ENCODE measurements at regions not wholly inside any gene's neighbourhood (a gene's known extent, or its start where the extent isn't known, plus 50 kb on each side); places are given as distances from the start of the nearest gene placed in this dataset.
"Not testable (repeated sequence)": the region's sequence is repeated elsewhere in the genome, so short reads cannot be mapped to it uniquely, and the experiment has no call there.

DNA sequence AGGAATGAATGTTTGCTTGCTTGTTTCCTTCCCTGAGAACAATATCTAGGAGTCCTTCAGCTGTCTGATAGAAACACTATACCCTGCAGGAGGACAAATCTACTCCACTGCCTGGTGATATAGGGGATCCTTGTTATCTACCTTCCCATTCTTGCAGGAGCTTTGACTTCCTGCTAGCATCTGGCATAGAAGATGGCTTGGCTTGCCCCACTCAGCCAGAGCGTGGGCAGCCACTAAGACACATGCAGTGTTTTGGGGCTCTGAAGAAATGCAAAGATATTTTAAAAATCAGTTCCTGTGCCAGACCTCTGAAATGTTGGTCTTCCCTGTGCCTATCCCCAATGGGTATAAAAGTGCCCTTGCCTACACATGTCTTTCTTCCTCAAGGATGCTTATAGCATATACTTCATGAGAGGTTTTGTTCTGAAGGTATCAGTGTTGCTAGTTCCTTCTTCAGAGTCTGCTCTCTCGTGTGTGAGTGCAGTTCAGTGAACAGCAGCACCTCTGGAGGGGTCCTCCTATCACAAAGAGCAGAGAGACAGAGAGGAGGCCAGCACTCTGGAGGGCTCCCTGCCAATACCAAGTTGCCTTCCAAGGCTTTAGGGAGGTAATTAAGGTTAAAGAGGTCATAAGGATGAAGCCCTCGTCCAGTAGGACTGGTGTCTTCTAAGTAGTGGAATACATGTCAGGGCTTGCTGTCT lies 149.1 kb upstream of the CALCR start:
- Mint-ChIP-seq H3K27ac (no peak overlapping the region), H3K4me3 (no peak overlapping the region), H3K9me3 (no peaks in the 10 kb centered on the region), H3K4me1 (peaks cover 4% of the 10 kb centered on the region), H3K36me3 (no peaks in the 10 kb centered on the region), H3K27me3 (no peaks in the 10 kb centered on the region)
- ATAC-seq (ENCODE audit: low read depth), result no peak
- DNase-seq, result no peak
- POLR2A ChIA-PET, result no interaction called here

DNA sequence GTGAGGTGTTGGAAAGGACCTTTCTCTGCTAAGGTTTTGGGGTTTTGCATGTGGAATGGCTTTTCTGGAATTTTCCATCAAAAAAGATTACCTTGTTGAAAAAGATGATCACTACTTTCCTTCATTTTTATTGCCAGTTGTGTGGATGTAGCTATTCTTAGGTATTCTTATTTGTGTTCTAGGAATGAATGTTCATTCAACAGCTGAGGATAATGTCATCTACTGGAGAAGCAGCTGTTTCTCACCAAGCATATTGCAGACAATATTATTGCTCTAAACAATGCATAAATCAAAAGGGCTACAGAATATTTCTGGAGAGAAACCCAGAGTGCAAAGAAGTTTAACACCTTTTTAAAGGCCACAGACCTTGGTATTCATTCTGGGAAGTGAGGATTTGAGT lies 145.6 kb upstream of the CALCR start:
- DNase-seq (no peak), ATAC-seq (ENCODE audit: low read depth) (no peak)
- POLR2A ChIA-PET, result no interaction called here
- Mint-ChIP-seq H3K9me3 (no peaks in the 10 kb centered on the region), H3K27me3 (peaks cover 10% of the 10 kb centered on the region), H3K4me3 (no peak overlapping the region), H3K4me1 (peaks cover 4% of the 10 kb centered on the region), H3K36me3 (no peaks in the 10 kb centered on the region), H3K27ac (no peak overlapping the region)

DNA sequence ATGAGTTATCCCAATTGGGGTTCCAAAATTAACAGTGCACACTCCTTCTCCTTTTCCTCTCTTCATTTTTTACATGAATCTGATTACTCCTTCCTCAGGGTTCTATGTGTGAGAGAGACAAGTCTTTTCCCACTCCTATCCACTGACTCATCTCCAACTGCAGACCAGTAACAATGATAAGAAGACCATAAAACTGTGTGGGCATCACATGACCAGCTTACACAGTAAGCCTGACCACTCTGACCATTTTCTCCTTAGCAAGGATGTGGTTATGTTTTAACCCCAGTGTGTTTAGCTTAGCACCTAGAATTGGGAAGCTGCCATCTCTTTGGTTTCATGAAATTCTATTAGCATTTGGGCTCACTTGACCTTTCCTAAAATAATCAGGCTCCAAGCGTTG lies 145.0 kb upstream of the CALCR start:
- H3K4me3 Mint-ChIP-seq, result no peak overlapping the region
- POLR2A ChIA-PET, result no interaction called here
- no peak overlapping the region for H3K27ac Mint-ChIP-seq
- ATAC-seq (ENCODE audit: low read depth) (no peak), DNase-seq (no peak)
- no peaks in the 10 kb centered on the region for H3K9me3 Mint-ChIP-seq
- H3K36me3 Mint-ChIP-seq, result no peaks in the 10 kb centered on the region
- peaks cover 10% of the 10 kb centered on the region for H3K27me3 Mint-ChIP-seq
- peaks cover 4% of the 10 kb centered on the region for H3K4me1 Mint-ChIP-seq

DNA sequence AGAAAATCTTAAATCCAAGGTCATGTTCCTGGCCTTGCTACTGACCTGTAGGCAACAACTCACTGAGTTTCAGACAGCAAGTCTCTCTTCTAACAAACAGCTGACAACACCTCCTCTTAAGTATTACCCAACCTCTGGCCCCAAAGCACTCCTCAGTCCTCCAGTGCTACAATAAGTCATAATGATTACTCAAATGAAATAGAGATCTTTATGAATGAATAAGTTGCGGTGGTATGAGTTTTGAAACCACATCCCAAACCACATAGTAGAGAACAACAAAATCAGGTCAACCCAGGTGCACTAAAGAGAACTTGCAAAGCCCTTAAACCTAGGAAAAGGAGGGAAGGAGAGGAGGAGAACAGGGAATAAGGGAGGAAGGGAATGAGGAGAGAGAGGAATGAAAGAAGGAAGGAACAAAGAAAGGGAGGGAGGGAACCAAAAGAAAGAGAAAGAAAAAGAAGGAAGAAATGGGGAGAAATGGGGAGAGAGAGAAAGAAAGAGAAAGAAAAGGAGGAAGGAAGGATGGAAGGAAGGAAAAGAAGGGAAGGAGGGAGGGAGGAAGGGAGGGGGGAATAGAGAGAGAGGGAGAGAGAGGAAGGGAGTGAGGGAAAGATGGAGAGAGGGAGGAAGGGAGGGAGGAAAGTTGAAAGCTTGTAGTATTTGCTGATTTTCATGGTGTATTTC lies 142.8 kb upstream of the CALCR start:
- DNase-seq (no peak), ATAC-seq (ENCODE audit: low read depth) (no peak)
- Mint-ChIP-seq H3K4me3 (no peak overlapping the region), H3K36me3 (no peaks in the 10 kb centered on the region), H3K9me3 (no peaks in the 10 kb centered on the region), H3K27ac (no peak overlapping the region), H3K4me1 (peaks cover 4% of the 10 kb centered on the region), H3K27me3 (peaks cover 10% of the 10 kb centered on the region)
- POLR2A ChIA-PET, result no interaction called here

DNA sequence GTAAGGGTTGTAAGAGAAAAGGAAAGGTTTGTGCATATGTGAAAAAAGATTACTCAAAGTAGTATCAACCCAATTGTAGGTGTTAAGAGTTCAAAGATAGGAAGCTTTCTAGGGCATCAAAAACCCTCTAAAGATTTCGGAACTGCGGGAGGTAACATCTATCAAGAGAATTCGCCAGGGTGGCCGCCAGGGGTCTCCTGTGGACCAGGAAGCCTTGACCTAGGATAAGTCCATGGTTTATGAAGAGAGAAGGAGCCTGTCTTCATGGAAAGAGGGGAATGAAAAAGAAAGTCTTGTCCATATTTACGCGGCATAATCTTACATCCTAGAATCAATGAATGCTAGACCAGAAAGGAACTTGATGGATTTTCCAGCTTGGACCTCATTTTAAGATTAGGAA lies 140.7 kb upstream of the CALCR start:
- H3K27me3 Mint-ChIP-seq, result peaks cover 10% of the 10 kb centered on the region
- DNase-seq, result peak; percentile 35
- H3K9me3 Mint-ChIP-seq, result no peaks in the 10 kb centered on the region
- no peak overlapping the region for H3K27ac Mint-ChIP-seq
- ATAC-seq (ENCODE audit: low read depth), result no peak
- H3K36me3 Mint-ChIP-seq, result no peaks in the 10 kb centered on the region
- no peak overlapping the region for H3K4me3 Mint-ChIP-seq
- POLR2A ChIA-PET, result no interaction called here
- H3K4me1 Mint-ChIP-seq, result peaks cover 4% of the 10 kb centered on the region

DNA sequence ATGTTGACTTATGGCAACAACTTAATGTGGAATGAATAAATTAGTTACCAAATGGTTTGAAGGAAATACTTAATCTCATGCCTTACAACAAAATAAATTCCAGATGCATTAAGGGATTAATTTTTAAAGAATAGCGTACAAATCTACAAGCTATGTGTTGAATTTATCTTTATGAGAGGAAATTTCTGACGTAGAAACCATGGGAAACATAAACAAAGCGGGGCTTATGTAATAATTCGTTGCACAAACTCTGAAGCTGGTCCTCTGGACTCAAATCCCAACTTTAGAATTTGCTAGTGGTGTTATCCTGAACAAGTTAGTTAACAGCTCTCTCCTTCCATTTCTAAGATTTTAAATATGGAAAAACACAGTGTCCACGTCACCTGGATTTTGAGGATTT lies 137.4 kb upstream of the CALCR start:
- H3K9me3 Mint-ChIP-seq, result no peaks in the 10 kb centered on the region
- ATAC-seq (ENCODE audit: low read depth) (no peak), DNase-seq (no peak)
- H3K27ac Mint-ChIP-seq, result no peak overlapping the region
- no peaks in the 10 kb centered on the region for H3K36me3 Mint-ChIP-seq
- H3K4me1 Mint-ChIP-seq, result no peaks in the 10 kb centered on the region
- peaks cover 7% of the 10 kb centered on the region for H3K27me3 Mint-ChIP-seq
- POLR2A ChIA-PET, result no interaction called here
- H3K4me3 Mint-ChIP-seq, result no peak overlapping the region

DNA sequence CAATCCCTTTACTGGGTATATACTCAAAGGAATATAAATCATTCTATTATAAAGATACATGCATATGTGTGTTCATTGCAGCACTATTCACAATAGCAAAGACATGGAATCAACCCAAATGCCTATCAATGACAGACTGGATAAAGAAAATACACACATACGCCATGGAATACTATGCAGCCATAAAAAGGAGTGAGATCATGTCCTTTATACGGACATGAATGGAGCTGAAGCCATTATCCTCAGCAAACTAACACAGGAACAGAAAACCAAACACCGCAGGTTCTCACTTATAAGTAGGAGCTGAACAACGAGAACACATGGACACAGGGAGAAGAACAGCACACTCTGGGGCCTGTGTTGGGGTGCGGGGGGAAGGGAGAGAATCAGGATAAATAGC lies 133.7 kb upstream of the CALCR start:
- POLR2A ChIA-PET, H3K27ac Mint-ChIP-seq: not testable (repeated sequence)

DNA sequence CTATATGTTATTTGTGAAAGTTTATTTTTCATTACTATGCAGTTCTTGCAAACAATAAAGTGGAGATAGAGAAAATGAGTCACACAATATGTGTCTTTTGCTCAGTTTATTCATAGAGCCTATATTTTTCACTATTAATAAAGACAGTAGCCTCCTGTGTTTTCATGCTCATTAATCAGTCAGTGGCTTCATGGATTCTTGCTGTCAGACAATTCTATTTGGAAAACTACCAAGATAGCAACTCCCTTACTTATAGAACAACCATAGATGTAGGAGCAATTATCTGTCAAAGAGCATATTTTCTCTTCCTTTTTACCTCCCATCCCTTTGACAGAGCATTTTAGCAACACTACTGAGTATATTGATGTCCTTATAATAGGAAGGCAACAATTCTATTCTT lies 132.7 kb upstream of the CALCR start:
- H3K4me3 Mint-ChIP-seq, result no peak overlapping the region
- DNase-seq, result no peak
- no peak for ATAC-seq (ENCODE audit: low read depth)
- no peak overlapping the region for H3K27ac Mint-ChIP-seq
- no peaks in the 10 kb centered on the region for H3K36me3 Mint-ChIP-seq
- H3K9me3 Mint-ChIP-seq, result no peaks in the 10 kb centered on the region
- H3K27me3 Mint-ChIP-seq, result no peaks in the 10 kb centered on the region
- no peaks in the 10 kb centered on the region for H3K4me1 Mint-ChIP-seq
- POLR2A ChIA-PET, result no interaction called here

More for the DNA sequence above, 133.7 kb upstream of the CALCR start:
- not testable (repeated sequence) for H3K27me3 Mint-ChIP-seq; H3K36me3 Mint-ChIP-seq; H3K4me1 Mint-ChIP-seq; ATAC-seq (ENCODE audit: low read depth); H3K9me3 Mint-ChIP-seq; H3K4me3 Mint-ChIP-seq; DNase-seq

DNA sequence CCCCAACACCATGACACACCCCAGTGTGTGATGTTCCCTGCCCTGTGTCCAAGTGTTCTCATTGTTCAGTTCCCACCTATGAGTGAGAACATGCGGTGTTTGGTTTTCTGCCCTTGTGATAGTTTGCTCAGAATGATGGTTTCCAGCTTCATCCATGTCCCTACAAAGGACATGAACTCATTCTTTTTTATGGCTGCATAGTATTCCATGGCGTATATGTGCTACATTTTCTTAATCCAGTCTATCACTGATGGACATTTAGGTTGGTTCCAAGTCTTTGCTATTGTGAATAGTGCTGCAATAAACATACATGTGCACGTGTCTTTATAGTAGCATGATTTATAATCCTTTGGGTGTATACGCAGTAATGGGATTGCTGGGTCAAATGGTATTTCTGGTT lies 131.6 kb upstream of the CALCR start:
- H3K4me3 Mint-ChIP-seq; H3K27ac Mint-ChIP-seq; ATAC-seq (ENCODE audit: low read depth); POLR2A ChIA-PET; H3K4me1 Mint-ChIP-seq; H3K27me3 Mint-ChIP-seq; H3K36me3 Mint-ChIP-seq; H3K9me3 Mint-ChIP-seq; DNase-seq: not testable (repeated sequence)

DNA sequence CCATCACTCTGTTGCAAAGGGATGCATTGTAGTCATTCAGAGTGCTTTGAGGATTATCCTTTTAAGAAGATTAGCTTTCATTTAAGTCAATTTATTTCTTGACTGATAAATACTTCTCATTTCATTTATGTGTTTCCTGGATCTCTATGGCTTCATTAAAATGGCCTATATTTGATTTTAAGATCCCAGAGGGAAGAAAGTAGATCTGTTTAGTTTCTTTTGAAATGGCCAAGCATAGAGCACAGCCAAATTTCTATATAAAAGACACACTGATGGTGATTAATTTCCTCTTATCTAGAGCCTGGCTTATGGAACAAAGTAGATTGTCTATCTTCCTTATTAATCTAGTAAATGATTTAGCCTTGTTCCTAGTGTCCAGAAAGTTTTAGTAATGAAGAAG lies 129.7 kb upstream of the CALCR start:
- no peak for ATAC-seq (ENCODE audit: low read depth)
- Mint-ChIP-seq H3K4me1 (no peaks in the 10 kb centered on the region), H3K36me3 (no peaks in the 10 kb centered on the region), H3K27ac (no peak overlapping the region), H3K9me3 (no peaks in the 10 kb centered on the region), H3K27me3 (no peaks in the 10 kb centered on the region), H3K4me3 (no peak overlapping the region)
- POLR2A ChIA-PET, result no interaction called here
- DNase-seq, result no peak

DNA sequence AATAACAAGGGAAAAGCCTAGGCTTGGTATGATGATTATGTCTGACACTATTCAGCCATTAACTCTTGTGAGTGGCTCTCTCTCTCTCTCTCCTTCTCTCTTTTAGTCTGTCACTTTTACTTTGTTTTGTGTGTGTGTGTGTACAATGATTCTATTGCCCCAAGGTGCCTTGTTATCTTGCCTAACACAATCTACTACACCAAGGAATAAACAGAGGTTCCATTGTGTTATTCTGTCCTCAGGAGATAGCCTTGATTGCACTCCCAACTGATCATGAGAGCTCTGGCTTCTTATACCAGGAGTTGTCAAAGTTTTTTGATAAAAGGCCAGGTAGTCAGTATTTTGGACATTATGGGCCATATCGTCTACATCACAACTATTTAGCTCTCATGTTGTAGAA lies 123.4 kb upstream of the CALCR start:
- Mint-ChIP-seq H3K4me3 (no peak overlapping the region), H3K4me1 (no peaks in the 10 kb centered on the region), H3K27me3 (no peaks in the 10 kb centered on the region), H3K27ac (no peak overlapping the region), H3K36me3 (no peaks in the 10 kb centered on the region), H3K9me3 (no peaks in the 10 kb centered on the region)
- ATAC-seq (ENCODE audit: low read depth), result no peak
- POLR2A ChIA-PET, result no interaction called here
- no peak for DNase-seq

DNA sequence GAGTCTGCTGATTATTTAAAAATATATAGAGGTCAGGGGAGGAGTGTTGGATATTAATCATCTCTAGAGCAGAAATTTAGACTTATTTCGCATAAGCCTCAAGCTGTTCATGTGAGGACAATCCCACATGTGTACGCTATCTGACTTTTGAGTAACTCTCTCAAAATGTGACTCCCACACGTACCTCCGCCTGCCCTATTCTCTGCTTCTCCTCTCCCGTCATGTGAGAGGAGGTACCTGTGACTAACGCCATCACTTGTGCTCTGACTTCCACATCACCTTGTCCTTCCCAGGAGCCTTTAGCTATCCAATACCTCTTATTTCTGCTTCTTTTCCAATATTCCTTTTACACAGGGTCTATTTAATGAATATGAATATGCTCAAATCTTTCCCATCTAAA lies 119.3 kb upstream of the CALCR start:
- POLR2A ChIA-PET, result no interaction called here
- Mint-ChIP-seq H3K4me3 (no peak overlapping the region), H3K27me3 (no peaks in the 10 kb centered on the region), H3K9me3 (no peaks in the 10 kb centered on the region), H3K36me3 (no peaks in the 10 kb centered on the region), H3K4me1 (no peaks in the 10 kb centered on the region), H3K27ac (no peak overlapping the region)
- DNase-seq, result no peak
- ATAC-seq (ENCODE audit: low read depth), result no peak

DNA sequence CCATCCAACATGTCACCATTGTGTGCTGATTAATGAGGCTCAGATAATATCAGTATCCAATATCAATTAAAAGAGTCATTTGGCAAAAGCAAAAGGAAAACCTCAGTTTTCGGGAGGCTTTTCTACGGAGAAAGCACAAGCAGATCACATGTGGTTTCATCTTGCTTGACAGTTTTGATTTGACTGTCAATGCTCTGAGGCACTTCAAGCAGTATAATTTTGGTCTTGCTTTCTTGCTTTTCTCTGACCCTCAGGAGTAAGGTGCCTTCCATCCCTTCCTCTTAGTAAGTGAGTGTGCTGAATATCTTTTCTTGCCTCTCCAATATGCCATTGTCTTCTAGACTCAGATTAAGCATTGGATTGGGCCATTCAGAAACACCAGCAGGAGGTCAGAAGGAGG lies 115.5 kb upstream of the CALCR start:
- no peaks in the 10 kb centered on the region for H3K27me3 Mint-ChIP-seq
- POLR2A ChIA-PET, result no interaction called here
- DNase-seq, result no peak
- H3K4me3 Mint-ChIP-seq, result no peak overlapping the region
- no peaks in the 10 kb centered on the region for H3K9me3 Mint-ChIP-seq
- H3K36me3 Mint-ChIP-seq, result no peaks in the 10 kb centered on the region
- no peak overlapping the region for H3K27ac Mint-ChIP-seq
- ATAC-seq (ENCODE audit: low read depth), result no peak
- H3K4me1 Mint-ChIP-seq, result no peaks in the 10 kb centered on the region

DNA sequence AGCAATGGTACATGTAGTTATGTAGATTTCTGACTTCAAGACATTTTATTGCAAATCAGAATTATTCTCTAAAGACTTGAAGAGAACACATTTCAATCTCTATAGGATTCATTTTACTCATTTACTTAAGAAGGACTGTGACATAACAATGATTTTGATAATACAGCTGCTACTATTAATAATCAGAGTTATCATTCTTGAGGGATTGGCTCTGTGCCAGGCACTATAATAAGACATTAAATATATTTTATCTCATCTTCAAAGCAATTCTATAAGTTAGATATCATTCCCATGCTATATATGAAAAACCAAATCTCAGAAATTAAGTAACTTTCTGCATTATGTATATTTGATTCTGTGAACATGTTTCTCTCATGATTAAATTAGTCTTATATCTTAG lies 103.7 kb upstream of the CALCR start:
- Mint-ChIP-seq H3K4me1 (no peaks in the 10 kb centered on the region), H3K27ac (no peak overlapping the region), H3K9me3 (peaks cover 2% of the 10 kb centered on the region), H3K27me3 (no peaks in the 10 kb centered on the region), H3K4me3 (no peak overlapping the region), H3K36me3 (no peaks in the 10 kb centered on the region)
- DNase-seq (no peak), ATAC-seq (ENCODE audit: low read depth) (no peak)
- POLR2A ChIA-PET, result no interaction called here
